Esophagus (tissue), 2 donors: ENCODE measurements at regions not wholly inside any gene's neighbourhood (a gene's known extent, or its start where the extent isn't known, plus 50 kb on each side); places are given as distances from the start of the nearest gene placed in this dataset.

Source experiments
- H3K27ac ChIP-seq, 2 donors: one replicate each; pipeline ENCODE4 v1.5.1; 2013; ENCODE audit warnings: low read depth in 2 of 2, mild to moderate bottlenecking in 2 of 2, inconsistent platforms in 1 of 2, low read length in 1 of 2, moderate library complexity in 1 of 2
- H3K27me3 ChIP-seq, 2 donors: one replicate each; pipeline ENCODE4 v1.6.1; 2013; ENCODE audit warnings: low read length in 2 of 2, control low read depth in 1 of 2, mild to moderate bottlenecking in 1 of 2; ENCODE audit not compliant: insufficient read depth in 2 of 2, control insufficient read depth in 1 of 2
- H3K36me3 ChIP-seq, 2 donors: one replicate each; pipeline ENCODE4 v1.6.1; 2013; ENCODE audit warnings: low read length in 1 of 2; ENCODE audit not compliant: control insufficient read depth in 2 of 2, insufficient read depth in 2 of 2
- H3K4me1 ChIP-seq, 2 donors: one replicate each; pipeline ENCODE4 v1.6.1; 2013; ENCODE audit warnings: low read length in 1 of 2; ENCODE audit not compliant: control insufficient read depth in 2 of 2, insufficient read depth in 2 of 2
- H3K4me3 ChIP-seq, 2 donors: one replicate each; pipeline ENCODE4 v1.5.1; 2013; ENCODE audit warnings: low read length in 2 of 2, mild to moderate bottlenecking in 2 of 2, low read depth in 1 of 2, moderate library complexity in 1 of 2
- H3K9me3 ChIP-seq, 2 donors: one replicate each; pipeline ENCODE4 v1.6.1; 2013; ENCODE audit warnings: mild to moderate bottlenecking in 2 of 2, low read depth in 1 of 2, low read length in 1 of 2, moderate library complexity in 1 of 2; ENCODE audit not compliant: control insufficient read depth in 2 of 2, insufficient read depth in 1 of 2
- WGBS, 2 donors: extraction: QIAGEN DNeasy Blood & Tissue Kit; methylation state at CpG; one replicate each; pipeline ENCODE4 v1.1.7; 2013; 5-methylcytosine and 5-hydroxymethylcytosine counted together
- donor health status: healthy with polysubstance abuse.
- donor health status: Bipolar disorder and iron deficiency.

- H3K27ac ChIP-seq, result no peak overlapping the region
- H3K36me3 ChIP-seq, result no peaks in the 10 kb centered on the region
- no peaks in the 10 kb centered on the region for H3K27me3 ChIP-seq
- H3K9me3 ChIP-seq, result no peaks in the 10 kb centered on the region
- WGBS, 2 donors, result 79 to 85% methylated on average over 4 of the region's 4 CpGs
- no peak overlapping the region for H3K4me3 ChIP-seq
- no peaks in the 10 kb centered on the region for H3K4me1 ChIP-seq
These were observed 112.4 kb downstream of the ZNF518B start for GRCh38 chr4:10344824-10345223.

- 77 to 78% methylated on average over 2 of the region's 2 CpGs for whole genome bisulfite sequencing, 2 donors
- Histone ChIP-seq H3K9me3 (no peaks in the 10 kb centered on the region), H3K4me1 (no peaks in the 10 kb centered on the region), H3K36me3 (no peaks in the 10 kb centered on the region), H3K27me3 (no peaks in the 10 kb centered on the region), H3K4me3 (no peak overlapping the region), H3K27ac (no peak overlapping the region)
These were observed 113.6 kb downstream of the ZNF518B start for GRCh38 chr4:10343656-10344055.

- WGBS, 2 donors, result 88 to 90% methylated on average over 2 of the region's 2 CpGs
- Histone ChIP-seq H3K27ac (no peak overlapping the region), H3K4me3 (no peak overlapping the region), H3K4me1 (no peaks in the 10 kb centered on the region), H3K36me3 (no peaks in the 10 kb centered on the region), H3K27me3 (no peaks in the 10 kb centered on the region), H3K9me3 (no peaks in the 10 kb centered on the region)
These were observed 114.4 kb downstream of the ZNF518B start for GRCh38 chr4:10342866-10343265.

- no peaks in the 10 kb centered on the region for H3K9me3 ChIP-seq
- H3K4me3 ChIP-seq, result no peak overlapping the region
- H3K36me3 ChIP-seq, result no peaks in the 10 kb centered on the region
- no peaks in the 10 kb centered on the region for H3K4me1 ChIP-seq
- H3K27ac ChIP-seq, result no peak overlapping the region
- H3K27me3 ChIP-seq, result no peaks in the 10 kb centered on the region
- WGBS, 2 donors, result 82 to 83% methylated on average over 4 of the region's 4 CpGs
These were observed 120.8 kb downstream of the ZNF518B start for GRCh38 chr4:10336471-10336870.

GRCh38 chr4:10335050-10335449 lies 122.2 kb downstream of the ZNF518B start:
- no peaks in the 10 kb centered on the region for H3K4me1 ChIP-seq
- H3K4me3 ChIP-seq, result no peak overlapping the region
- H3K9me3 ChIP-seq, result no peaks in the 10 kb centered on the region
- no peaks in the 10 kb centered on the region for H3K36me3 ChIP-seq
- no peaks in the 10 kb centered on the region for H3K27me3 ChIP-seq
- 67 to 68% methylated on average over 8 of the region's 8 CpGs for WGBS, 2 donors
- no peak overlapping the region for H3K27ac ChIP-seq

GRCh38 chr4:10334506-10335028 lies 122.7 kb downstream of the ZNF518B start:
- Histone ChIP-seq H3K27ac (no peak overlapping the region), H3K27me3 (no peaks in the 10 kb centered on the region), H3K9me3 (no peaks in the 10 kb centered on the region), H3K36me3 (no peaks in the 10 kb centered on the region), H3K4me1 (no peaks in the 10 kb centered on the region), H3K4me3 (no peak overlapping the region)
- 67 to 80% methylated on average over 3 of the region's 3 CpGs for WGBS, 2 donors

GRCh38 chr4:10333942-10334341 lies 123.3 kb downstream of the ZNF518B start:
- no peak overlapping the region for H3K27ac ChIP-seq
- H3K36me3 ChIP-seq, result no peaks in the 10 kb centered on the region
- no peaks in the 10 kb centered on the region for H3K4me1 ChIP-seq
- H3K9me3 ChIP-seq, result no peaks in the 10 kb centered on the region
- no peaks in the 10 kb centered on the region for H3K27me3 ChIP-seq
- 45% methylated on average over 1 of the region's 1 CpG for WGBS, 2 donors
- no peak overlapping the region for H3K4me3 ChIP-seq

- Histone ChIP-seq H3K27me3 (no peaks in the 10 kb centered on the region), H3K4me3 (no peak overlapping the region), H3K36me3 (no peaks in the 10 kb centered on the region), H3K27ac (no peak overlapping the region), H3K4me1 (no peaks in the 10 kb centered on the region), H3K9me3 (no peaks in the 10 kb centered on the region)
- 90 to 91% methylated on average over 5 of the region's 5 CpGs for WGBS, 2 donors
These were observed 131.2 kb downstream of the ZNF518B start for GRCh38 chr4:10326075-10326474.

GRCh38 chr4:10321931-10322330 lies 135.3 kb downstream of the ZNF518B start:
- no peaks in the 10 kb centered on the region for H3K36me3 ChIP-seq
- H3K27ac ChIP-seq, result no peak overlapping the region
- WGBS, 2 donors, result 41 to 49% methylated on average over 2 of the region's 2 CpGs
- no peak overlapping the region for H3K4me3 ChIP-seq
- H3K4me1 ChIP-seq, result no peaks in the 10 kb centered on the region
- peaks cover 0 to 4% of the 10 kb centered on the region in 2 donors for H3K27me3 ChIP-seq
- no peaks in the 10 kb centered on the region for H3K9me3 ChIP-seq

- H3K4me1 ChIP-seq, result no peaks in the 10 kb centered on the region
- no peaks in the 10 kb centered on the region for H3K9me3 ChIP-seq
- no peak overlapping the region for H3K4me3 ChIP-seq
- WGBS, 2 donors, result 49 to 70% methylated on average over 4 of the region's 4 CpGs
- H3K36me3 ChIP-seq, result no peaks in the 10 kb centered on the region
- H3K27ac ChIP-seq, result no peak overlapping the region
- H3K27me3 ChIP-seq, result peaks cover 0 to 4% of the 10 kb centered on the region in 2 donors
These were observed 137.1 kb downstream of the ZNF518B start for GRCh38 chr4:10320130-10320529.
